Suppressor macrophage (primary cell): ENCODE measurements at regions not wholly inside any gene's neighbourhood (a gene's known extent, or its start where the extent isn't known, plus 50 kb on each side); places are given as distances from the start of the nearest gene placed in this dataset.
"Not testable (repeated sequence)": the region's sequence is repeated elsewhere in the genome, so short reads cannot be mapped to it uniquely, and the experiment has no call there.

Experiments used
- DNase-seq, 4 experiments: peaks; one replicate each; pipeline ENCODE4 v3.0.0-alpha.2; 2020 to 2022

GRCh38 chr1:166391279-166392066 lies 224.7 kb upstream of the FAM78B start:
- DNase-seq = no peak

GRCh38 chr1:166395729-166396128 lies 228.9 kb upstream of the FAM78B start:
- no peak for DNase-seq

GRCh38 chr1:166409253-166410082 lies 242.7 kb upstream of the FAM78B start:
- DNase-seq = not testable (repeated sequence)

- DNase-seq = no peak
These were observed 243.2 kb upstream of the FAM78B start for GRCh38 chr1:166410083-166410385.

- not testable (repeated sequence) for DNase-seq
These were observed 250.0 kb upstream of the FAM78B start for GRCh38 chr1:166416831-166417230.

- peak in 1 of 4 experiments; percentile 1 for DNase-seq
These were observed 251.6 kb upstream of the FAM78B start for GRCh38 chr1:166418344-166418933.

- not testable (repeated sequence) for DNase-seq
These were observed 255.8 kb upstream of the FAM78B start for GRCh38 chr1:166422586-166422985.

- DNase-seq = peak in 3 of 4 experiments; percentile 5 to 44 (median 34)
These were observed 265.9 kb upstream of the FAM78B start for GRCh38 chr1:166432655-166433054.

GRCh38 chr1:166433404-166434304 lies 266.9 kb upstream of the FAM78B start:
- DNase-seq = peak in 1 of 4 experiments; percentile 2

GRCh38 chr1:166457700-166458099 lies 290.9 kb upstream of the FAM78B start:
- no peak for DNase-seq

- no peak for DNase-seq
These were observed 297.5 kb upstream of the FAM78B start for GRCh38 chr1:166464333-166464732.

- DNase-seq = no peak
These were observed 303.2 kb upstream of the FAM78B start for GRCh38 chr1:166470014-166470413.

- DNase-seq = no peak
These were observed 303.6 kb upstream of the FAM78B start for GRCh38 chr1:166470441-166470840.

GRCh38 chr1:166471359-166471758 lies 304.6 kb upstream of the FAM78B start:
- no peak for DNase-seq

- peak; percentile 46 to 71 (median 65) for DNase-seq
These were observed 312.3 kb upstream of the FAM78B start for GRCh38 chr1:166479052-166479631.

GRCh38 chr1:166484471-166484870 lies 317.7 kb upstream of the FAM78B start:
- no peak for DNase-seq

GRCh38 chr1:166484871-166485270 lies 318.1 kb upstream of the FAM78B start:
- DNase-seq = no peak

- no peak for DNase-seq
These were observed 318.8 kb upstream of the FAM78B start for GRCh38 chr1:166485620-166486019.

GRCh38 chr1:166488327-166488726 lies 321.5 kb upstream of the FAM78B start:
- no peak for DNase-seq

GRCh38 chr1:166489356-166489669 lies 322.5 kb upstream of the FAM78B start:
- DNase-seq = no peak

GRCh38 chr1:166489670-166490436 lies 323.1 kb upstream of the FAM78B start:
- DNase-seq = peak; percentile 76 to 87 (median 84)
